Skeletal muscle satellite cell (primary cell): ENCODE measurements at regions not wholly inside any gene's neighbourhood (a gene's known extent, or its start where the extent isn't known, plus 50 kb on each side); places are given as distances from the start of the nearest gene placed in this dataset.

Source experiments
- H3K27me3 ChIP-seq: 2 replicates; pipeline ENCODE4 v1.7.0; 2013; ENCODE audit warnings: low read length; ENCODE audit not compliant: control insufficient read depth, insufficient read depth
- H3K36me3 ChIP-seq: 2 replicates; pipeline ENCODE4 v1.7.0; 2013; ENCODE audit warnings: mild to moderate bottlenecking, control low read depth, low read length; ENCODE audit not compliant: insufficient read depth
- H3K4me1 ChIP-seq: 2 replicates; pipeline ENCODE4 v1.7.0; 2013; ENCODE audit warnings: low read length; ENCODE audit not compliant: control insufficient read depth, insufficient read depth
- H3K4me2 ChIP-seq: 2 replicates; pipeline ENCODE4 v1.7.0; 2013; ENCODE audit warnings: mild to moderate bottlenecking, low read length
- H3K4me3 ChIP-seq: 2 replicates; pipeline ENCODE4 v1.7.0; 2013; ENCODE audit warnings: low read length
- H3K9ac ChIP-seq: 2 replicates; pipeline ENCODE4 v1.7.0; 2013; ENCODE audit warnings: mild to moderate bottlenecking, low read depth, low read length, moderate library complexity
- H3K9me3 ChIP-seq: replicated peaks from 2 replicates; pipeline ENCODE4 v1.7.0; 2013; ENCODE audit warnings: mild to moderate bottlenecking, control low read depth, low read length

- Histone ChIP-seq H3K36me3 (no peaks in the 10 kb centered on the region), H3K4me2 (no peak overlapping the region), H3K4me1 (no peaks in the 10 kb centered on the region), H3K4me3 (no peak overlapping the region), H3K9ac (no peak overlapping the region), H3K9me3 (no peaks in the 10 kb centered on the region), H3K27me3 (peaks cover 4% of the 10 kb centered on the region)
Observed at GRCh38 chr2:72011791-72012190, 135.9 kb downstream of the CYP26B1 start.

GRCh38 chr2:72011370-72011689, 136.3 kb downstream of the CYP26B1 start:
- H3K4me3 ChIP-seq: no peak overlapping the region
- H3K9ac ChIP-seq: no peak overlapping the region
- no peak overlapping the region for H3K4me2 ChIP-seq
- no peaks in the 10 kb centered on the region for H3K36me3 ChIP-seq
- no peaks in the 10 kb centered on the region for H3K4me1 ChIP-seq
- no peaks in the 10 kb centered on the region for H3K9me3 ChIP-seq
- H3K27me3 ChIP-seq: peaks cover 4% of the 10 kb centered on the region

- Histone ChIP-seq H3K4me1 (no peaks in the 10 kb centered on the region), H3K36me3 (no peaks in the 10 kb centered on the region), H3K9me3 (no peaks in the 10 kb centered on the region), H3K4me2 (no peak overlapping the region), H3K4me3 (no peak overlapping the region), H3K27me3 (peaks cover 8% of the 10 kb centered on the region), H3K9ac (no peak overlapping the region)
Observed at GRCh38 chr2:72010647-72011369, 136.9 kb downstream of the CYP26B1 start.

- Histone ChIP-seq H3K36me3 (no peaks in the 10 kb centered on the region), H3K27me3 (peaks cover 15% of the 10 kb centered on the region), H3K4me1 (no peaks in the 10 kb centered on the region), H3K4me2 (no peak overlapping the region), H3K9me3 (no peaks in the 10 kb centered on the region), H3K9ac (no peak overlapping the region), H3K4me3 (no peak overlapping the region)
Observed at GRCh38 chr2:72008608-72009007, 139.1 kb downstream of the CYP26B1 start.

GRCh38 chr2:72007402-72007801, 140.3 kb downstream of the CYP26B1 start:
- Histone ChIP-seq H3K36me3 (no peaks in the 10 kb centered on the region), H3K9me3 (no peaks in the 10 kb centered on the region), H3K9ac (no peak overlapping the region), H3K4me2 (no peak overlapping the region), H3K27me3 (peaks cover 15% of the 10 kb centered on the region), H3K4me3 (no peak overlapping the region), H3K4me1 (no peaks in the 10 kb centered on the region)

GRCh38 chr2:72006188-72006736, 141.4 kb downstream of the CYP26B1 start:
- Histone ChIP-seq H3K27me3 (peaks cover 11% of the 10 kb centered on the region), H3K9ac (no peak overlapping the region), H3K4me3 (no peak overlapping the region), H3K9me3 (no peaks in the 10 kb centered on the region), H3K36me3 (no peaks in the 10 kb centered on the region), H3K4me2 (no peak overlapping the region), H3K4me1 (no peaks in the 10 kb centered on the region)

- Histone ChIP-seq H3K9ac (no peak overlapping the region), H3K4me2 (no peak overlapping the region), H3K27me3 (peaks cover 11% of the 10 kb centered on the region), H3K9me3 (no peaks in the 10 kb centered on the region), H3K36me3 (no peaks in the 10 kb centered on the region), H3K4me3 (no peak overlapping the region), H3K4me1 (no peaks in the 10 kb centered on the region)
Observed at GRCh38 chr2:72004976-72005375, 142.7 kb downstream of the CYP26B1 start.

GRCh38 chr2:72004201-72004915, 143.3 kb downstream of the CYP26B1 start:
- no peak overlapping the region for H3K4me3 ChIP-seq
- no peaks in the 10 kb centered on the region for H3K9me3 ChIP-seq
- H3K36me3 ChIP-seq: no peaks in the 10 kb centered on the region
- H3K27me3 ChIP-seq: peaks cover 11% of the 10 kb centered on the region
- no peak overlapping the region for H3K4me2 ChIP-seq
- no peak overlapping the region for H3K9ac ChIP-seq
- no peaks in the 10 kb centered on the region for H3K4me1 ChIP-seq

- Histone ChIP-seq H3K27me3 (peaks cover 11% of the 10 kb centered on the region), H3K4me2 (no peak overlapping the region), H3K4me1 (no peaks in the 10 kb centered on the region), H3K9me3 (no peaks in the 10 kb centered on the region), H3K36me3 (no peaks in the 10 kb centered on the region), H3K4me3 (no peak overlapping the region), H3K9ac (no peak overlapping the region)
Observed at GRCh38 chr2:72003796-72004195, 143.9 kb downstream of the CYP26B1 start.

- Histone ChIP-seq H3K9ac (no peak overlapping the region), H3K36me3 (no peaks in the 10 kb centered on the region), H3K4me3 (no peak overlapping the region), H3K27me3 (peaks cover 11% of the 10 kb centered on the region), H3K9me3 (no peaks in the 10 kb centered on the region), H3K4me1 (no peaks in the 10 kb centered on the region), H3K4me2 (no peak overlapping the region)
Observed at GRCh38 chr2:72003124-72003523, 144.5 kb downstream of the CYP26B1 start.

GRCh38 chr2:72001937-72002690, 145.5 kb downstream of the CYP26B1 start:
- Histone ChIP-seq H3K4me3 (no peak overlapping the region), H3K36me3 (no peaks in the 10 kb centered on the region), H3K9me3 (no peaks in the 10 kb centered on the region), H3K4me1 (no peaks in the 10 kb centered on the region), H3K9ac (no peak overlapping the region), H3K4me2 (no peak overlapping the region), H3K27me3 (peaks cover 11% of the 10 kb centered on the region)
